ENCODE measurements at regions not wholly inside any gene's neighbourhood (a gene's known extent, or its start where the extent isn't known, plus 50 kb on each side); places are given as distances from the start of the nearest gene placed in this dataset.

- Histone ChIP-seq H3K27ac (ENCODE audit: low read depth) (no peak overlapping the region), H3K4me3 (ENCODE audit: low read depth, low read length) (no peak overlapping the region), H3K4me1 (ENCODE audit: insufficient read depth) (no peaks in the 10 kb centered on the region), H3K36me3 (ENCODE audit: insufficient read depth) (no peaks in the 10 kb centered on the region)
- DNase-seq (ENCODE audit: extremely low spot score) = no peak
- 73% methylated on average over 3 of the region's 3 CpGs for WGBS
Observed at GRCh38 chr9:25891527-25891926, 213.3 kb upstream of the TUSC1 start.

GRCh38 chr9:25889661-25890060 lies 211.4 kb upstream of the TUSC1 start:
- Histone ChIP-seq H3K4me3 (ENCODE audit: low read depth, low read length) (no peak overlapping the region), H3K36me3 (ENCODE audit: insufficient read depth) (no peaks in the 10 kb centered on the region), H3K4me1 (ENCODE audit: insufficient read depth) (no peaks in the 10 kb centered on the region), H3K27ac (ENCODE audit: low read depth) (no peak overlapping the region)
- 51% methylated on average over 1 of the region's 1 CpG for WGBS
- DNase-seq (ENCODE audit: extremely low spot score) = no peak

GRCh38 chr9:25876248-25876647 lies 198.0 kb upstream of the TUSC1 start:
- no peaks in the 10 kb centered on the region for H3K4me1 ChIP-seq (ENCODE audit: insufficient read depth)
- H3K36me3 ChIP-seq (ENCODE audit: insufficient read depth) = no peaks in the 10 kb centered on the region
- no peak overlapping the region for H3K27ac ChIP-seq (ENCODE audit: low read depth)
- no peak overlapping the region for H3K4me3 ChIP-seq (ENCODE audit: low read depth, low read length)
- no peak for DNase-seq (ENCODE audit: extremely low spot score)
- WGBS = 81% methylated on average over 1 of the region's 1 CpG

GRCh38 chr9:25864509-25864908 lies 186.3 kb upstream of the TUSC1 start:
- Histone ChIP-seq H3K27ac (ENCODE audit: low read depth) (no peak overlapping the region), H3K4me1 (ENCODE audit: insufficient read depth) (no peaks in the 10 kb centered on the region), H3K36me3 (ENCODE audit: insufficient read depth) (no peaks in the 10 kb centered on the region), H3K4me3 (ENCODE audit: low read depth, low read length) (no peak overlapping the region)
- WGBS = 82% methylated on average over 1 of the region's 1 CpG
- no peak for DNase-seq (ENCODE audit: extremely low spot score)

- Histone ChIP-seq H3K36me3 (ENCODE audit: insufficient read depth) (peaks cover 2% of the 10 kb centered on the region), H3K4me3 (ENCODE audit: low read depth, low read length) (no peak overlapping the region), H3K4me1 (ENCODE audit: insufficient read depth) (no peaks in the 10 kb centered on the region), H3K27ac (ENCODE audit: low read depth) (no peak overlapping the region)
- no peak for DNase-seq (ENCODE audit: extremely low spot score)
- WGBS = 78% methylated on average over 2 of the region's 2 CpGs
Observed at GRCh38 chr9:25861421-25861820, 183.2 kb upstream of the TUSC1 start.

DNA sequence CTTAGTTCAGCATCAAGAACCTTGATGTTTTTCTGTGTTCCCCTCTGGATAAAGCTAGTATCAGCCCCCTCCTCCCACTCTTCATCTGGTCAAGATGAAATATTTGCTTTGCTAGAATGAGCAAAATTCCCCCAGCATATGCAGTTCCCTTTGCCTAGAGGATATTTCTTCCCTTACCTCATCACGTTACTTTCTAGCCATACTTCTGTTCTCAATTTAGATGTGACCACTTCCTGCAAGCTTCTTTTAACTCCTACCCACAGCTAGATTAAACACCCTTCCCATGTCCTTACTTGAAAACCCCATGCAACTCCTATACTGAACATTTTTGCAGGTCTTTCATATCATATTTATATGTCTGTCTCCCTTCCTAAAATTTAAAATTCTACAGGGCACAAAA lies 178.9 kb upstream of the TUSC1 start:
- no peak for DNase-seq (ENCODE audit: extremely low spot score)
- peaks cover 2% of the 10 kb centered on the region for H3K36me3 ChIP-seq (ENCODE audit: insufficient read depth)
- 53% methylated on average over 1 of the region's 1 CpG for WGBS

GRCh38 chr9:25850803-25851202 lies 172.6 kb upstream of the TUSC1 start:
- DNase-seq (ENCODE audit: extremely low spot score) = no peak

More for the DNA sequence above, 178.9 kb upstream of the TUSC1 start:
- H3K4me3 ChIP-seq (ENCODE audit: low read depth, low read length) = no peak overlapping the region
- no peak overlapping the region for H3K27ac ChIP-seq (ENCODE audit: low read depth)
- H3K4me1 ChIP-seq (ENCODE audit: insufficient read depth) = no peaks in the 10 kb centered on the region

DNA sequence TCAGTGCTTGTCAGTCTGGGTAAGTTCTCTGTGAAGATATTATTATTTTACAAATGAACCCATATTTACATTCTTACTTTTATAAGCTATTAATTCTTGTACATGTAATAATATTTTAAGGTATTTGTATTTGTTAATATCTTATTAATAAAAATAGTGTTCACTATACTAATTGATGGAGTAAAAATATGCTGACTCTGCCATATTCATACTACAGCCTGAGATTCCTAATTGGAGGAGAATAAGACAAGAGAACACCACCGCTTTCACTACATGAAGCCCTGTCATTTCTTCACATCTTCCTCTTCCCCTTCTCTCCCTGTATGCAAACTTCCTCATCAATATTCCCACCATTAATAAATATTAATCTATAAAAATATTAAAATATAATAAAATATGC lies 167.6 kb upstream of the TUSC1 start:
- no peak overlapping the region for H3K4me3 ChIP-seq (ENCODE audit: low read depth, low read length)
- no peaks in the 10 kb centered on the region for H3K36me3 ChIP-seq (ENCODE audit: insufficient read depth)
- 99% methylated on average over 1 of the region's 1 CpG for WGBS

More at GRCh38 chr9:25850803-25851202, 172.6 kb upstream of the TUSC1 start:
- 53% methylated on average over 2 of the region's 2 CpGs for WGBS
- Histone ChIP-seq H3K4me1 (ENCODE audit: insufficient read depth) (no peaks in the 10 kb centered on the region), H3K4me3 (ENCODE audit: low read depth, low read length) (no peak overlapping the region), H3K27ac (ENCODE audit: low read depth) (no peak overlapping the region), H3K36me3 (ENCODE audit: insufficient read depth) (no peaks in the 10 kb centered on the region)

GRCh38 chr9:25830381-25830780 lies 152.1 kb upstream of the TUSC1 start:
- Histone ChIP-seq H3K36me3 (ENCODE audit: insufficient read depth) (no peaks in the 10 kb centered on the region), H3K4me1 (ENCODE audit: insufficient read depth) (no peaks in the 10 kb centered on the region), H3K27ac (ENCODE audit: low read depth) (no peak overlapping the region), H3K4me3 (ENCODE audit: low read depth, low read length) (no peak overlapping the region)
- WGBS = 95% methylated on average over 7 of the region's 7 CpGs
- no peak for DNase-seq (ENCODE audit: extremely low spot score)

More for the DNA sequence above, 167.6 kb upstream of the TUSC1 start:
- DNase-seq (ENCODE audit: extremely low spot score) = no peak
- no peaks in the 10 kb centered on the region for H3K4me1 ChIP-seq (ENCODE audit: insufficient read depth)
- H3K27ac ChIP-seq (ENCODE audit: low read depth) = no peak overlapping the region

DNA sequence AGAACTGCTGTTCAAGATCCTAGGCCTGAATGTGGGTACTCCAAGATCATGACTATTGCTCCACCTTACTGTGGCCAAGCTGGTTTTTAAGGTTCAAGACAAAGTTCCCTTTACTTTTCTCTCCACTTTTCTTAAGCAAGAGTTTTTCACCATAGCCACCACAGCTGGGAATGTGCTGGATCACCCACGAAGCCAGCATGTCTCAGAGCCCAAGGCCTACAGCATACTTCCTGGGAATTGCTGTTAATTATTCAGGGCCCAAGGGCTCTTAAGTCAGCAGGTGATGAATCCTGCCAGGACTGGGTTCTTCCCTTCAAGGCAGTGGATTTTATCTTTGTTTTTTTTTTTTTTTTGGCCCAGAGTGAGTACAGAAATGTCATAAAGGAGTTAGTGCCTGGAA lies 149.4 kb upstream of the TUSC1 start:
- no peaks in the 10 kb centered on the region for H3K4me1 ChIP-seq (ENCODE audit: insufficient read depth)
- no peak for DNase-seq (ENCODE audit: extremely low spot score)
- no peaks in the 10 kb centered on the region for H3K36me3 ChIP-seq (ENCODE audit: insufficient read depth)
- no peak overlapping the region for H3K4me3 ChIP-seq (ENCODE audit: low read depth, low read length)
- WGBS = 53% methylated on average over 1 of the region's 1 CpG
- H3K27ac ChIP-seq (ENCODE audit: low read depth) = no peak overlapping the region

DNA sequence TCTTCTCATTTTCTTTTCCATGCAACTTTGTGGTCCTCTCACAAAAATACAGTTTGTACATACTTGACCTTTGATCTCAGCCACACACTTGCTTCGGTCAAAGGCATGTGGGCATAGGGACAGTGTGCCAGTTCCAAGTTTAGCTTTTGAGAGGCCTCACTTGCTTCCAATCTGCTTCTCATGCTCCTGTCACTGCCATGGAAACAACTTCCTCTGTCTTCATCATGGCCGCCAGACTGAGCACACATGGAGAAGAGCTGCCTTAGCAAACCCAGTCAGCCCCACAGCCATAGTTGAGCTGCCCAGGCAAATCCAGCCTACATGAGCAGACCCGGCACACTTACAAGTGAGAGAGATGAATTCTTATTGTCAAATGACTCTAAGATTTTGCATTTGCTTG lies 138.2 kb upstream of the TUSC1 start:
- no peak overlapping the region for H3K27ac ChIP-seq (ENCODE audit: low read depth)
- H3K36me3 ChIP-seq (ENCODE audit: insufficient read depth) = no peaks in the 10 kb centered on the region
- DNase-seq (ENCODE audit: extremely low spot score) = no peak
- 90% methylated on average over 3 of the region's 3 CpGs for WGBS
- no peak overlapping the region for H3K4me3 ChIP-seq (ENCODE audit: low read depth, low read length)
- no peaks in the 10 kb centered on the region for H3K4me1 ChIP-seq (ENCODE audit: insufficient read depth)

- Histone ChIP-seq H3K27ac (ENCODE audit: low read depth) (no peak overlapping the region), H3K4me3 (ENCODE audit: low read depth, low read length) (no peak overlapping the region), H3K4me1 (ENCODE audit: insufficient read depth) (no peaks in the 10 kb centered on the region), H3K36me3 (ENCODE audit: insufficient read depth) (no peaks in the 10 kb centered on the region)
- DNase-seq (ENCODE audit: extremely low spot score) = no peak
Observed at GRCh38 chr9:25814023-25814422, 135.8 kb upstream of the TUSC1 start.

DNA sequence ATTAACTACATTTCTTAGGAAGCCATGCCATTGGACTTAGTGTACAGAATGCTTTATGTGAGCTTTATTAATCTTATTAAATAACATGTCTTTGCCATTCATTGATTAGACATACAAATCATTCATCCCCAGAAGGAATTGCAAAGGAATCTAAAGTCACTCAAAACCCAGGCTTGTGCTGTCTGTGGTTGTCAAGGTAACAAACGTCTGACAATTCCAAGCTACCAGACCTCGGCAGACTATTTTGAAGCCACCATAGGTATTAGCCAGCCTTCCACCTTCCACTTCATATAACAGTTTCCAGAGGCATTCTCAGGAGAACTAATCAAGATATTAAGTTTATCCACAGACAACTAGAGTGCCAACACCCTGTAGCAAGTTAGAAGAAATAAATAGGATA lies 135.2 kb upstream of the TUSC1 start:
- Histone ChIP-seq H3K36me3 (ENCODE audit: insufficient read depth) (no peaks in the 10 kb centered on the region), H3K4me1 (ENCODE audit: insufficient read depth) (no peaks in the 10 kb centered on the region), H3K27ac (ENCODE audit: low read depth) (no peak overlapping the region), H3K4me3 (ENCODE audit: low read depth, low read length) (no peak overlapping the region)
- no peak for DNase-seq (ENCODE audit: extremely low spot score)
- WGBS = 44% methylated on average over 2 of the region's 2 CpGs

DNA sequence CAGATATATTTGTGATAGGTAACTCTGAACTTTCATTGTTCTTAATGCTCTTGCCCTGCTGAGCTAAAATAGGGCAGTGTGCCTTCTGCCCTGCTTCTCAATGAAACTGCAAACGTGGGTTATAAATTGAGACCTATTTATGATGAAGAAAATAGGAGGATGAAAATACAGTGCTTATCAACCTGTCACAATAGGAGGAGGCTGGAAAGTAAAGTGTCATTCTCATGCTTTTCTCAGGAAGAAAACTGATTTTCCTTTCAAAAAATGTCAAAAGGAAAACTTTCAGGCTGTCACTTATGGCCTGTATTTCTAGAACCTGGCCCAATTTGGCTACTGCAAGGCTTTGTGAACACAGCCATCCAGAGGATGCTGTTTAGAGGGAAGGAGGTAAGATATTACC lies 130.3 kb upstream of the TUSC1 start:
- no peaks in the 10 kb centered on the region for H3K36me3 ChIP-seq (ENCODE audit: insufficient read depth)
- no peaks in the 10 kb centered on the region for H3K4me1 ChIP-seq (ENCODE audit: insufficient read depth)
- 66% methylated on average over 1 of the region's 1 CpG for WGBS
- DNase-seq (ENCODE audit: extremely low spot score) = no peak
- no peak overlapping the region for H3K27ac ChIP-seq (ENCODE audit: low read depth)
- H3K4me3 ChIP-seq (ENCODE audit: low read depth, low read length) = no peak overlapping the region

DNA sequence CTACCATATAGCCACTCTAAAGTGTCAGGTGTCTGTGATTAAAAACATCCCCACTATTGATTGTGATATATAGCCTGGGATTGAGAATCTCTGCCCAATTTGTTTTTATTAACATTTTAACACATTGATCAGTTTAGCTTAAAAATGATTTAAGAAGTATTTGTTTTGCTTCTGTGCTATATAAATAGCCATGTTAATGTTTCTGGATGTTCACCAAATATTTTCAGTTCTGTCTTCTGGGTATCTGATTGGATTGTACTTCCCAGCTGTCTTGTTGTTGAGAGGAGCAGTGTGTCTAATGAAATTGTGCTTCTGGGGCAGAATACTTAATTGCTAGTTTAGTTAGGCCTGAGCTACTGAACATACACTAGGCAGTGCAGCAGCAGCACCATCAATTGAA lies 126.6 kb upstream of the TUSC1 start:
- no peak for DNase-seq (ENCODE audit: extremely low spot score)
- H3K27ac ChIP-seq (ENCODE audit: low read depth) = no peak overlapping the region
- H3K4me3 ChIP-seq (ENCODE audit: low read depth, low read length) = no peak overlapping the region
- H3K36me3 ChIP-seq (ENCODE audit: insufficient read depth) = no peaks in the 10 kb centered on the region
- H3K4me1 ChIP-seq (ENCODE audit: insufficient read depth) = no peaks in the 10 kb centered on the region
